Adrenal gland (tissue), 9 donors: ENCODE measurements at regions not wholly inside any gene's neighbourhood (a gene's known extent, or its start where the extent isn't known, plus 50 kb on each side); places are given as distances from the start of the nearest gene placed in this dataset.

Experiments used
- DNase-seq, 7 donors: peaks; one replicate each; pipeline ENCODE4 v3.0.0-alpha.2; 2019 to 2020
- H3K27ac ChIP-seq, 5 donors: fragments of 200-600 bp; sonication (generic) in 4 of 5; 1 replicate in 3 of 5; 2 replicates in 2 of 5; pipeline versions ENCODE4 v1.5.1 to v1.8.0; 2016 to 2020; ENCODE audit warnings: mild to moderate bottlenecking in 1 of 5
- H3K27me3 ChIP-seq: fragments of 200-600 bp; 2 replicates; pipeline ENCODE4 v1.8.0; 2021
- H3K36me3 ChIP-seq, 2 donors: fragments of 200-600 bp; replicated peaks in 1 of 2; 1 replicate in 1 of 2; 2 replicates in 1 of 2; pipeline versions ENCODE4 v1.5.1 to v1.8.0; 2018 to 2022
- H3K4me1 ChIP-seq, 2 donors: fragments of 200-600 bp; replicated peaks in 1 of 2; 1 replicate in 1 of 2; 2 replicates in 1 of 2; pipeline versions ENCODE4 v1.5.1 to v1.8.0; 2018 to 2021
- H3K4me3 ChIP-seq, 4 donors: fragments of 200-600 bp; sonication (generic) in 3 of 4; one replicate each; pipeline ENCODE4 v1.5.1; 2016 to 2018
- H3K9me3 ChIP-seq, 3 donors: fragments of 200-600 bp; sonication (generic) in 1 of 3; replicated peaks in 1 of 3; 1 replicate in 2 of 3; 2 replicates in 1 of 3; pipeline versions ENCODE4 v1.5.1 to v1.8.0; 2016 to 2021
- POLR2A ChIP-seq, 2 donors: fragments of 450-650 bp; IDR thresholded peaks; one replicate each; pipeline ENCODE4 v1.6.1; 2017; ENCODE audit warnings: antibody characterized with exemption in 2 of 2, mild to moderate bottlenecking in 2 of 2, moderate library complexity in 1 of 2
- WGBS, 4 donors: extraction: QIAGEN DNeasy Blood & Tissue Kit in 2 of 4; methylation state at CpG; one replicate each; pipeline versions ENCODE4 v1.1.5 to v1.1.7; 2013 to 2017; 5-methylcytosine and 5-hydroxymethylcytosine counted together
- intact Hi-C, 2 donors: fragments of 100-400 bp; cut with DNase I; formaldehyde crosslinking; loops; one replicate each; pipeline versions ENCODE4 v1.14.1 to v1.15.0; 2022 to 2023
- TF ChIP-seq, protein P1 (sequence below), 6 experiments: fragments of 450-650 bp in 4 of 6; fragments of 200-600 bp in 2 of 6; sonication (generic) in 1 of 6; IDR thresholded peaks; 1 replicate in 5 of 6; 2 replicates in 1 of 6; pipeline versions ENCODE4 v1.5.1 to v1.8.0; 2016 to 2021; ENCODE audit warnings: antibody characterized with exemption in 6 of 6, mild to moderate bottlenecking in 2 of 6, moderate library complexity in 1 of 6
- donor health status: healthy with polysubstance abuse.
- donor health status: Bipolar disorder and iron deficiency.
- donor health status: DM: yes; HTN: yes; CAD: no.
- donor health status: DM: no; HTN: no; CAD: no.
- donor health status: DM: no; HTN: no; CAD: no.

DNA sequence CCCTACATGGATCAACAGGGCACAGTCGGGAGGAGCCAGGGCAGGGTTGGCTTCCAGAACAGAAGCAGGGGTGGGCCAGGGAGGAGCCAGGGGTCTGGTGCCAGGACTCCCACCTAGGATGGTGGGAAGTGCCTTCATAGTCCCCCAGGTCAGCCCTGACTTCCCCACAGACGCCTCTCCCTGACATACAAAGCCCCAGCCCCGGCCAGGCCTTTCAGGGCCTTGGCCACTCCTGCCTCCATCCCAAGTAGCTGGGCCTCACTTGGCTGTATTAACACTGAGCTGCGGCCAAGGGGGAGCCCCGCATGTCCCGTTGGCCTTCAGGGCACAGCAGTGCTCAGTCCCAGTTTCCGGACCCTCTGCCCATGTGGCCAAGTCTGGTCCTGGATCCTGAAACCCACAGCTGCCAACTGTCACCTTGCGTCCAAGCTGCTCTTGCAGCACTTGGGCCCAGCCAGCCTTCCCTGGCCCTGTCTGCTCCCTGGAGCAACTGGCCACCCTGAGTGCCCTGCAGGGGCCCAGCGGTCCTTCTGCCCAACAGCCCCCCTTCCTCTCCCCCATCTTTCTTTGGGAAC is 627.8 kb downstream of the MATN1 start:
- H3K9me3 ChIP-seq: peaks cover 0 to 6% (median 0%) of the 10 kb centered on the region in 3 donors
- TF ChIP-seq, protein P1, sequence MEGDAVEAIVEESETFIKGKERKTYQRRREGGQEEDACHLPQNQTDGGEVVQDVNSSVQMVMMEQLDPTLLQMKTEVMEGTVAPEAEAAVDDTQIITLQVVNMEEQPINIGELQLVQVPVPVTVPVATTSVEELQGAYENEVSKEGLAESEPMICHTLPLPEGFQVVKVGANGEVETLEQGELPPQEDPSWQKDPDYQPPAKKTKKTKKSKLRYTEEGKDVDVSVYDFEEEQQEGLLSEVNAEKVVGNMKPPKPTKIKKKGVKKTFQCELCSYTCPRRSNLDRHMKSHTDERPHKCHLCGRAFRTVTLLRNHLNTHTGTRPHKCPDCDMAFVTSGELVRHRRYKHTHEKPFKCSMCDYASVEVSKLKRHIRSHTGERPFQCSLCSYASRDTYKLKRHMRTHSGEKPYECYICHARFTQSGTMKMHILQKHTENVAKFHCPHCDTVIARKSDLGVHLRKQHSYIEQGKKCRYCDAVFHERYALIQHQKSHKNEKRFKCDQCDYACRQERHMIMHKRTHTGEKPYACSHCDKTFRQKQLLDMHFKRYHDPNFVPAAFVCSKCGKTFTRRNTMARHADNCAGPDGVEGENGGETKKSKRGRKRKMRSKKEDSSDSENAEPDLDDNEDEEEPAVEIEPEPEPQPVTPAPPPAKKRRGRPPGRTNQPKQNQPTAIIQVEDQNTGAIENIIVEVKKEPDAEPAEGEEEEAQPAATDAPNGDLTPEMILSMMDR (IDR thresholded peaks at IDR 0.05): no peak
- TF ChIP-seq POLR2A (IDR thresholded peaks at IDR 0.05): no peak
- H3K4me1 ChIP-seq: no peaks in the 10 kb centered on the region
- intact Hi-C loops: no loop called here
- no peaks in the 10 kb centered on the region for H3K36me3 ChIP-seq
- 86 to 93% (median 90%) methylated on average over 2 to 9 of the region's 9 CpGs for WGBS, 4 donors
- no peak overlapping the region for H3K4me3 ChIP-seq
- H3K27me3 ChIP-seq: peaks cover under 1% of the 10 kb centered on the region
- DNase-seq: no peak
- no peak overlapping the region for H3K27ac ChIP-seq

DNA sequence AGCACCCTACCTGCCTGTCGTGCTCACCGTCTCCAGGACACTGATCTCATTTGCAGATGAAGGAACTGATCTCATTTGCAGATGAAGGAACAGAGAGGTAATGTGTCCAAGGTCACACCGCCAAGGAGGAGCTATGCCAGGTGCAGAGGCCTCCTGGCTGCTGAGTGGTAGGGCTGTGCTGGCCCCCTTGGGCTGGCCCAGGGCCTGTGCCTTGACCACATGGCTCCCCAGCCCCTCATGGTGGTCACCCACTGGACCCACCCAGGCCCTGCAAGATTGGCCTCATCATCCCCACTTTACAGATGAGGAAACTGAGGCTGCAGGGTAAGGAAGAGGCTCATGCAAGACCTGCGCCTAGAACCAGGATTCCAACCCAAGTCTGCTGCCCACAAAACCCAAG is 628.3 kb downstream of the MATN1 start:
- Histone ChIP-seq H3K4me1 (no peaks in the 10 kb centered on the region), H3K36me3 (no peaks in the 10 kb centered on the region), H3K4me3 (no peak overlapping the region), H3K27me3 (peaks cover 5% of the 10 kb centered on the region), H3K27ac (no peak overlapping the region), H3K9me3 (peaks cover 0 to 6% (median 0%) of the 10 kb centered on the region in 3 donors)
- no peak for DNase-seq
- intact Hi-C loops: no loop called here
- TF ChIP-seq POLR2A (IDR thresholded peaks at IDR 0.05): no peak
- TF ChIP-seq, protein P1 (IDR thresholded peaks at IDR 0.05): no peak
- 89 to 94% (median 92%) methylated on average over 2 to 4 of the region's 4 CpGs for WGBS, 4 donors

DNA sequence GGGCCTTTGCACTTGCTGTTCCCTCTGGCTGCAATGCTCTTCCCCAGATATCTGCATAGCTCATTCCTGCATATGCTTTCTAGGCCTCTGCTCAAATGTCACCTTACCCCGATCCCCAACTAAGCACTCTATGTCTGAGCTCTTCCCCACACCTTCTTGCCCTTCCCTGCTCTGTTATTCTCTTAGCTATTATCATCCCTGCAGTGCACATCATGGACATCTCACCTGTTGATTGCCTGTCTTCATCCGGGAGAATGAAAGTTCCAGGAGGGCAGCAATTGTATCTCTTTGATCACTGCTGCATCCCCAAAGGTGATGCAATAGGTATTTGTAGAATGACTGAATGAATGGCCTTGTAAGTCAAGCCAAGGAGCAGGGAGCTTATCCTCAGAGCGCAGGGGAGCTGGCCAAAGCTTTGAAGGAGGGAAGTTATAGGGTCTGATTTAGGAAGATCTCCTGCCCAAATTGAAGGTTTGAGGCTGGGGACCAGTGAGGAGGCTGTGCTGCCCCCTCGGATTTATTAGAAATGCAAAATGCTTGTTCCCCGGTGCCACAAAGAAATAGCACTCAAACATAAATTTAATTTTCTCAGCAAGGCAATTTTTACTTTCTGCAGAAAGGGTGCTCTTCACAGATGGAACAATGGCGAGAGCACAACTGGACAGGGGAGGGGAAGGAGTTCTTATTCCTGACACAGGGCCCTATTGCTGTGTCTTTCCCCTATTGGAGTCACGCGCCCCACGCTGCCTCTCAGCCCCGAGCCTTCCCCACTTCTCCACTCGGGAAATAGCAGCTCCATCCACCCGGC is 631.1 kb downstream of the MATN1 start:
- Histone ChIP-seq H3K4me1 (no peaks in the 10 kb centered on the region), H3K27me3 (peaks cover 5% of the 10 kb centered on the region), H3K4me3 (no peak overlapping the region), H3K27ac (no peak overlapping the region), H3K36me3 (no peaks in the 10 kb centered on the region), H3K9me3 (peaks cover 0 to 6% (median 0%) of the 10 kb centered on the region in 3 donors)
- intact Hi-C loops: no loop called here
- no peak for DNase-seq
- TF ChIP-seq POLR2A (IDR thresholded peaks at IDR 0.05): no peak
- TF ChIP-seq, protein P1 (IDR thresholded peaks at IDR 0.05): no peak
- WGBS, 4 donors: 88 to 91% (median 90%) methylated on average over 12 of the region's 12 CpGs

DNA sequence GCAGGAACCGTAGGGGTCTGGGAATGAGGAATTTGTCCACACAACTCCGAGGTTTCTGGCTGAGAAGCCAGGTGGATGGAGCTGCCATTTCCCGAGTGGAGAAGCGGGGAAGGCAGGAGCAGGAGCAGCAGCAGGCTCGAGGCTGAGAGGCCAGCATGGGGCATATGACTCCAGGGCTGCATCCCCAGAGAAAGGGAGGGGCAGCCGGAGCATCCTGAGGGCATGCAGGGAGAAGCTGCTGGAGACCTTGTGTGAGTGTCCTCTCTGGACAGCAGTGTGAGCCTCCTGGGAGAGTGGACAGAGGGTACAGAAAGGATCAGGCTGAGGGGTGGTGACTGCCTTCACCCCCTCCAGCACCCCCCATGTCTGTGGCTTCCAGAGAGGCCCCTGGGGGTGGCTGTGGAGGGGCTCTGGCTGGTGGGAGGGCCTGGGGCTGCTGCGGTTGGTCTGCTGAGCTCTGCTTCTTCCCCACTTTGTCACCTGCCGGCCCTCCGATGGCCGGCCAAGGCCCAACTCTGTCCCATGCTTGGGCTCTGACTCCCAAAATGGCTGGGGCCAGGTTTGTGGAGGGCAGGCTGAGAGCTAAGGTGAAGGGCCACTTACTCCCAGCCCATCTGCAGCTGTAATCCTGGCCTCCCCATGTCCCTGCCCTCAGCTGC is 633.1 kb downstream of the MATN1 start:
- TF ChIP-seq, protein P1 (IDR thresholded peaks at IDR 0.05): no peak
- no peak for TF ChIP-seq POLR2A (IDR thresholded peaks at IDR 0.05)
- DNase-seq: no peak
- Histone ChIP-seq H3K4me3 (no peak overlapping the region), H3K27ac (no peak overlapping the region), H3K27me3 (peaks cover 5% of the 10 kb centered on the region), H3K9me3 (peaks cover 0 to 6% (median 0%) of the 10 kb centered on the region in 3 donors), H3K36me3 (no peaks in the 10 kb centered on the region), H3K4me1 (no peaks in the 10 kb centered on the region)
- WGBS, 4 donors: 67 to 91% (median 80%) methylated on average over 6 to 10 of the region's 10 CpGs
- intact Hi-C loops: no loop called here
